ENCODE measurements at regions not wholly inside any gene's neighbourhood (a gene's known extent, or its start where the extent isn't known, plus 50 kb on each side); places are given as distances from the start of the nearest gene placed in this dataset.

DNA sequence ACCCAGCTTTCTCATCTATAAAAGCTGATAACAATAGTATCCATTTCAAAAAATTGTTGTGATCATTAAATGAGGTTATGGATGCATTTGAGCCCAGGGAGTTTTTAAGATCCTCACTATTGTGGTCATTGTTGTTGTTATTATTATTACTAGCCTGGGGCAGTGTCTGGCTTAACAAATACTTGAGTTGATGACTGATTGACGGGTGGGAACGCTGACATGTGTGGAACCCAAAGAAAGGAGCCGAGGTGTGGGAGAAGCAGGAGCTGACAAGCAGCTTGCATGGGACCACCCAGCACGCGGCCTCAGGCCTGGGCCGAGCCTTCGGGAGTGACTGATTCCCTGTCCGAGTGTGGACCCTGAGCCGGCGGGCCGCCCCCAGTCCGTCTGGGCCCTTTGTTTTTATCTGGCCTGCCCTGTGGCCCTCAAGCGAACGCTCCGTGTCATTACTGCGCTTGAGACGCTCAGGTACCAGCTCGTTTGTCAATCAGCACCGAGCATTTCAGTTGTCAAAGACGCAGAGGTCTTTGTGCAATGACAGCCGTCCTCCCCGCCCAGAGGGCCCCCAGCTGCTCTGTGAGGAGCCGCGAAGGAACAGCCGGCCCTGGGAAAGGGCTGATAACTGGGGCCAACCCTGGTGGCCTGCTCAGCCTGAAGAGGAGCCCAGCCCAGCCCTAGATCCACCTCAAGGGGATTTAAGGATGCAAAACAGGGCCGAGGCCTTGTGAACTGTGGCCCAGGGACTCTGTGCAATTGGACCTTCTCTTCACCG is 132.9 kb upstream of the FOXF1 start:
- DNase-seq, result no peak

- DNase-seq, result no peak
Measured at GRCh38 chr16:86378128-86378527, 132.2 kb upstream of the FOXF1 start.

DNA sequence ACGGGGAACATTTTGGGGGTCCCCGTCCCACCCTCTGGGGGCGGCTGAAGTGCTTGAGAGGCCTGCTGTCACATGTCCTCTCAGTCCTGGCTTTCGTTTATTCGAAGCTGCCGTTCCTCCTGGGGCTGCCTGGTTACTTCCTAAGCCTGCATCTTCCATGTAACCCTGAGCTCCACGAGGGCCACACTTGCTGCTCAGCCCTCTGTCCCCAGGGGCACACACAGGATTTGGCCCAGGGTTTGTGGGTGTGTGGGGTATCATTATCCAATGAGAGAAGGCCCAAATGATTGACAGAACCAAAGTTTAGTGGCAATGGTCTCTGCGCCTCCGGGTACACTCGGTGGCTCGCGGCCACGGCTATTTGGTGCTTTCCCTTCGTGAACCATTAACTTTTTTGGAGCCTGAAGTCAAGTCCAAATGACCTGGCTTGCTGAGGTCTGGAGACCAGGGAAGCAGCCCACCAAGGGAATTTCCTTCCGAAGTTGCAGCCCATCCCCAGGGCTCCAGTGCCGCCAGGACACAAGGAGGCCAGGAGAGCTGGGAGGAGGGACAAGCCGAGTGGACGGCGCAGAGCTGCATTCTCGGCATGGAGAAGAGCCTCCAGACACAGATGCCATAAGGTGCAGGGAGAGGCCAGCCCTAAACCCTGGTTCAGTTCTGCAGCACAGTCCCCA is 131.4 kb upstream of the FOXF1 start:
- DNase-seq, result no peak

DNA sequence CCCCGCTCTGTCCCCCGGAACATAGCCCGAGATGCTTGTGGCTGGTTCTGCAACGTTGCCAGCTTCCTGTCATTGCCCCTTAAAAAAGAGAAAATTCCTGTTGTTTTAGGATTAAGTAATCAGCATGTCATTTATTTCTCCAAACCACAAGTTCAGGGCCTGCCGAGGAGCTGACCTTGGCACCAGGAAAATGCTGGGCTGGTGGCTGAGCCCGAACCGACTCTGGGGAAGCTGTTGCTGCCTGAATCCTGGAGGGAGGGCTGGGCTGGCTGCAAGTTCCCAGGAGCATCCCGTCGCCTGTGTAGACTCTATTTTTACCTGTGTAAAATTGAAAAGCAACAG is 130.9 kb upstream of the FOXF1 start:
- DNase-seq, result no peak

DNA sequence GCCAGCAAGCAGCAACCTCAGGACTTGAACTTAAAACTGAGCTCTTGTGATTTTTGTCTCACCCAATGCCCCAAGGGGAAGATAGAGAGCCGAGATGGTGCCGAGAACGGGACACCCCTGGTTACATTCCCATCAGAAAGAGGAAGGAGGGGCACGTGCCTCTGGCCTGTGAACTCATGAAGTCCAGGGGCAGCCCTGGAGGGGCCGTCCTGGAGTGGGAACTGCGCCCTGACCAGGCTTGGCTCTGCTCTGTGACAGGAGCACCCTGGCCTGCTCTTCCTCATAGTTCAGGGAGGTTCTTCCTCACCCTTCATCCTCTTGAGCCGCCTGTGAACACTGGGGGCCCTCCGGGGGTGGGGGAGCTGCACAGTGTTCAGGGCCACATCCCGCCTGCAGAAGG is 130.3 kb upstream of the FOXF1 start:
- no peak for DNase-seq

DNA sequence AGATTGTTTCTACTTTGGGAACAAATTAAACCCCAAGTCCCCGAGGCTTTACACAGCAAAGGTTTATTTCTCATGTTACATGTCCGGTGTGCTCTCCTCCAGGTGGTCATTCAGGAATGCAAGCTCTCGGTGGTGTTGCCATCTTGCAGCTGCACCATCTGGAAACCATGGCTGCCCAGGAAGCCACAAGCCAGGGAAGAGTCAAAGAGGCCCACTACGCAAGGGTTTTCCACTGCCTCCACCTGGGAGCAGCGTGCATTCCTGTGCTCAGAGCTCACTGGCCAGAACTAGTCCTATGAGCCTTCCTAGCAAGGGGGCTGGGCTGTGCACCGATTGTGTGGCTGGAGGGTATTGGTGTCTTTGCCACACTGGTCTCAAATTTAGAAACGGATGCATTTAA is 128.8 kb upstream of the FOXF1 start:
- no peak for DNase-seq

DNA sequence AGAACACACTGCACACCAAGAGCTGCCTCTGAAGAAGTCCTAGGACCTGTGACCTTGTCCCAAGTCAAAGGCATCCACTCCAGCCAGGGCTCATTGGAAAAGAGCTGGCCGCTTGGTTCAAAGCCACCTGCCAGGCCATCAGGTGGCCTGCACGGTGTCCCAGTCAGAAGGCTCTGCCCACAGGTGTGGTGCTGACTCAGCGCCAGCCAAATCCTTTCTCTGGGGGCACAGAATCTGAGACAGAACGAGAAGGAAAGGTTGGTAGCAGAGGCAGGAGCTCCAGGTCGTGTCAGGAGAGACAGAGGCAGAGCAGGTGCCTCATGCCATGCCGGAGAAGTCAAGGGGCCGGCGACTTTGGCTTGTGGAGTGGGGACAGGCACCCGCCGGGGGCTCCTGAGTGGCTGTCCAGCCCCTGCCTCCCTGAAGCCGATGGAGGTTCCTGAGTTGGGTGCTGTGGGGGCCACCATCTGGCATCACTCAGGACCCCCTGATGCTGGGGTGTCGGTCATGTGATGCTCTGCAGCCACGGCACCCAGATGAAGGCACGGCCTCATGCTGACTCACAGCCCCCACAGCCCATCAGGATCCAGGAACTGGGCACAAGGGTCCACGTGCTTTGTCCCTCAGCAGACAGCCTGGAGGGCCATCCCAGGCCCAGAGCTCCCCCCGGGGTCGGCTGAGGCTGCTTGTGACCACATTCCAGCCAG is 128.1 kb upstream of the FOXF1 start:
- no peak for DNase-seq

DNA sequence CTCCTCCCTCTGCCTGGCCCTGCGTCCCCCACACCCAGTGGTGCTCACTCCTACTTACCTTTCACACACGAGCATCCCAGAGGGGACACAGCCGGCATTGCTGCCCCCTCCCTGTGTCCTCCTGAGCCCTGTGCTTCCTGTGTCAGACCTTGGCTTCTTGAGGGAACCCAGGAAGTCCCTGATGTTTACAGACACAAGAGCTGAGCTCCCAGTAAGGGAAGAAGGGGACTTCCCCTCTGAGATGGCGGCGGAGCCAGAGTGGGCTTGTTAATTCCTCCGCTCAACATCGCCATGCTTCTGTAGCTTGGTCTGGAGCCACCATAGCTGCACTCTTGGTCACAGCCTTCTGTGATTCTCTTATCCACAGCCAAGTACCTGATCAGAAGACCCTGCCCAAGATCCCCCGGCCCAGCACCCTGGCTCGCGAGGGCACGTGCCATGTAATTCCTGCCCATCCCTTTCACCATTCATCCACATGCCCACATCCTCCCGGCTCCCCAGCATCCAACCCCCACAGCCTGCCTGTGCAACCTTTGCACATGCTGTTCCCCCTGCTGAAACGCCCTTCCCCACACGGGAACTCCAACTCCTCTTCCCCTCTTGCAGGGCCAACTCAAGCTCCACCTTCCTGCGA is 127.4 kb upstream of the FOXF1 start:
- no peak for DNase-seq

- no peak for DNase-seq
Measured at GRCh38 chr16:86383488-86384262, 126.7 kb upstream of the FOXF1 start.

DNA sequence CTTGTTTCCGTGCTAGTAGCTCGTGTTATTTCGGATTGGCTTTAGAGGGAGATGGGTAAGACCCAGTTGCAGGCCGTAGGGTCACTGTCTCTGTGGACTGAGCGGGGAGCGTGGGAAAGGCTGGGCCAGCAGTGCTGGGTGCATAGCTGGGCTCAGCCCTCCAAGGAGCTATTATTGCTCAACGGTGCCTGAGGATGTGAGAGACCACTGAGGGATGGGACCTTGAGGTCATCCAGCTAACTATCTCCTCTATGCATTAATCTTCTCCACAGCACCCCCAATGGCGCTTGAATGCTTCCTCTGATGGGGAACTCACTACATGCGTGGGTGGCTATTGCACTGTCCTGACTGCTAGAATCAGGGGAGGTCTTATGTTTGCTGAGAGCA is 126.1 kb upstream of the FOXF1 start:
- DNase-seq, result no peak

DNA sequence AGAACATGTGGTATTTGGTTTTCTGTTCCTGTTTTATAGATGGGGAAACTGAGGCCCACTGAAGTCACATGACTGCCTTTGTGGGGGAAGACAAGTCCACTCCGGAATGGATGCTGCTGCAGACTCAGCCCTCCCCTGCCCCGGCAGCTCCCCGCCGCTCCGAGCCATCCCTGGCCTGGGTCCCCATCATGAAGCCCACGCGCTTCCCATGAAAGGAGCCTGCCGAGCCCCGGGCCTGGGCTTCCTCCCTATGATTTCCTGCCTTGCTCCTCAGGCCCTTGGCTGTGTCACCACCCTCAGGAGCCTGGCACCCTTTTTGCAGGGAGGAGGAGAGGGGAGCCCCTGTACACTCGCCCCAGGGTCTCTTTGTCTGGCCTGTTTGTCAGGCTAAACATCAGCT is 125.3 kb upstream of the FOXF1 start:
- DNase-seq, result no peak

DNA sequence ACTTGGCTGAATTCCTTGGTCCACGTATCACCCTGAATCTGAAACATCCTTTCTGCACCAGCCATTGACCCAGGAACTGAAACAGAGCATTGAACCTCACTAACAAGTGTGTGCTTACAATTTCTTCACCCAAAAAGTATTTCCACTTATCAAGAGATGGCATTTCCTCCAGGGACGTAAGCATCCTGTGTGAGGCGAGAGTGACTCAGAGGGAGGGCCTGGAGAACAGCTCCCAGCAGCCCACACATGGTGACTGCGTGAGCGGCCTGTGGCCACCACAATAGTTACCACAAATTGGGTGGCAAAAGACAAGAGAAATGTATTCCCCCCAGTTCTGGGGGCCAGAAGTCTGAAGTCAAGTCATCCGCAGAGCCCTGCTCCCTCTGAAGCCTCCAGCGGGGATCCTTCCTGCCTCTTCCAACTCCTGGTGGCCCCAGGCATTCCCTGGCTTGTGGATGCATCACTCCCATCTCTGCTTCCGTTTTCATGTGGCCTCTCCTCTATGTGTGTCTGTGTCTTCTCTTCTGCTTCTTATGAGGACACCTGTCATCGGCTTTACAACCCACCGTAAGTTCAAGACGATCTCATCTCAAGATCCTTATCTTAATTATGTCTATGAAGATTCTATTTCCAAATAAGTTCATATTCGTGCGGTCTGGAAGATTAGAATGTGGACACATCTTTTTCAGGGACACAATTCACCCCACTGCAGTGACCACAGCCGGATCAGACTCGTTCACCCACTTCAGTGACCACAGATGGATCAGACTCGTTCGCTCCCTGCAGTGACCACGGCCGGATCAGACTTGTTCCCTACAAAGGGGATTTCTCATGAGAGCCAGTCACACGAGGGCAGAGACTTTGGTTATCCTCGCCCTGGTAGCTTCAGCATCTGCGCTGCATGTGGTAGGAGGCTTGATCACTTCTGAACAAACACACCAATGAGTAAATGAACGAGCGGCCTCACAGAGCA is 122.6 kb upstream of the FOXF1 start:
- DNase-seq, result no peak

DNA sequence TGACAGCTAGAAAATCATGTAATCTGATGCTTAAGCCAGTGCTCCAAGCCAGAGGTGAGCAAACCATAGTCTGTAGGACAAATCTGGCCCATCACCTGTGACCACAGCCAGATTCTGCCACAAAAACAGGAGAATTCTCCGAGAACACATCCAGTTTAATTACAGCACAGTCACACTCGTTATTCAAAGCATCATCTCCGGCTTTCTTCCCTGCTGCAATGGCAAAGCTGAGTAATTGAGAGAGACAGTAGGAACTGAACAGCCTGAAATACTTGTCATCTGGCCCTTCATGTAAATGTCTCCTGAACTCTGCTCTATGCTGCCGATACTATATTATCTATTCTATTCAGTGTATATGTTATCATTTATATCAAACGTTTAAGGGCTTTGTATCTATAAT is 121.4 kb upstream of the FOXF1 start:
- DNase-seq, result no peak

DNA sequence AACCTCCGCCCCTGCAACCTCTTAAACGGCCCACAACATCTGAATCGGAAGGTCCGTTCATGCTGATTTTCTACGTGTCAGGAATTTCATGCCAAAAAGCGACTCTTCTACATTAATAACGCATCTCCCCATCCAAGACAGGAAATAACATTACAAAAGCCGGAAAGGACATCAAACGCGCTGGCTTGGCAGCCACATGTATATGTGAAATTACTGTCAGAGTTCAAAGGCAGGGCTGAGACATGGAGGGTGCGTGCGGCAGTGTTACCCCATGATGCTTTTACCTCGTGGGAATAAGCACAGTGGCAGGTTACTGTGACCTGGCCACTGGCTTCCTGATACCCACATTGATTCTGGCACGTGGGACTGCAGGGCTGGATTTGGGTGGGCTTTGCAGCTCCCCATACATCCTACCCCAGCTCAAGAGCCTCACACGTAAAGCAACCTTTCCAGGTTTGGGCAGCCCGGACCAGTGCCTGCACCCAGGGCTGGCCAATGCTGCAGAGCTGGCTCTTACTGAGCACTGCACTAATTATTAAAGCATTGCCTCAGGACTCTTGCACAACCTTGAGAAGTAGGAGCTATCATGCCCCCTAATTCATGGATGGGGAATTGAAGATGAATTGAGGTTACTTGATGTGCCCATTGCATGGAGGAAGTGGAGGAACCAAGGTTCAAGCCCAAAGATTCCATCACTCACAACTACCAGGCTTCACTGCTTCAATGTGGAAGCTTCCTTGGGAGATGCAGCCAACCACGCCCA is 120.6 kb upstream of the FOXF1 start:
- no peak for DNase-seq

- no peak for DNase-seq
Measured at GRCh38 chr16:86390335-86390734, 120.0 kb upstream of the FOXF1 start.

GRCh38 chr16:86391486-86391885 is 118.8 kb upstream of the FOXF1 start:
- DNase-seq, result no peak

DNA sequence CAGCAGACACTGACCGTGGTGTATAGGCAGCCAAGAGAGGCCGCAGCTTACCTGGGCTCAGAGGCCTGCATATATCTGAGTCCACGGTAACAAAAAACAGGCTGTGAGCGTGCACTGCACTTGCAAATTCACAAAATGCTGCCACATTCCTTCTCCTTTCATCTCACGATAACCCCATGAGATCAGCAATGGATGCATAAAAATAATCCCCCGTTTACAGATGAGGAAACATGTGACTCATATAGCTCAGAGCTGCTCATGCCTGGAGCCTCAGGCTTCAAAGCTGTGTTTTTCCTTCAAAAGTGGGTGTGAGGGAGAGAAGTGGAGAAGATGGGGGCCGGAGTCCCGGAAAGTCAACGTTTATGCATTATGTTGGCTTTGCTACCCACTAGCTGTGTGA is 118.3 kb upstream of the FOXF1 start:
- DNase-seq, result no peak

DNA sequence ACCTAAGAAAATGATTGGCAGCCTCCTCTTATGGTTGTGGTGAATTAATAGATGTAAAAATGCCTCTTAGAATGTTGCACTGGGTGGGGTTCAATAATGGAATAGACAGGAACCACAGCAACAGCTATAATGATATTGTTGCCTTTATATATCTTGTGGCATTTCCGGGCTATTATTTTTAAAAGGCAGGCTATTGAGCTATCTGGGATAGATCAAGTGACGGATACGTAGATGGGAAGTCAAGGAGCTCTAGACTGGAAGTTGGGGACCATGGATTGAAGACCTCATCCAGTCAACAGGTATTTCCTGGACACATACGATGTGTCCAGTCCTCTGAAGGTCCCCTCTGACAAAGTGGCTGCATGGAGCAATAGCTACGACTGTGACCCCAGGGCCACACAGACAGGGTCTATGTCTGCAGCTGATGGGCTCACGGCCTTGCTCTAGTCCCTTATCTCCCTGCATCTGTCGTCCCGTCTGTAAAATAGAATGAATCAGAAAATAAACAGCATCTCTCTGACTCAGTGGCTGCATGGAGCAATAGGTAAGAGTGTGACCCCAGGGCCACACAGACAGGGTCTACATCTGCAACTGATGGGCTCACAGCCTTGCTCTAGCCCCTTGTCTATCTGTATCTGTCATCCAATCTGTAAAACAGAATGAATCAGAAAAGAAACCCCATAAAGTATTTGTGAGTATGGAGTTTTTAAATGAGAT is 117.7 kb upstream of the FOXF1 start:
- no peak for DNase-seq

DNA sequence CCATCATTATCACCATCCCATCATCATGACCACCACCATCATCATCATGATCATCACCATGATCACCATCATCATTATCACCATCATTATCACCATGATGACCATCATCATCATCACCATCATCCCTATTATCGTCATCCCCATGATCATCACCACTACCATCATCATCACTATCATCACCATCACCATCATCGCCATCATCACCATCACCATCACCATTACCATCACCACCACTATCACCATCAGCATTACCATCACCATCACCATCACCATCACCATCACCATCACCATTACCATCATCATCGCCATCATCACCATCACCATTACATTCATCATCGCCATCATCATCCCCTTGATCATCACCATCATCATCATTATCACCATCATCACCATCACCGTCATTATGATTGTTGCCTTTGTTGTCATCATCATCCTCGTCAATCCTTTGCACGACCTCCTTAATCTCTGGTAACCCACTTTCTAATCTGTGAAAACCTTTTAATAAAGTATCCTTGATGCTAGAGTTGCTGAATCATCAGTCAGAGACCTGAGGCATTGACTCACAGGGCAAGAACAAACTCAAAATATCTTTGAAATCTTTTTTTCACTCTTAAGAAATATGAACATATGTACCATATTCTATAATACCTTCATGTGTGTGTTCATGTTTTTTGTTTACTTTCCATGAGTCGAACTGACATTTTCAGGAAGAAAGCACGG is 116.3 kb upstream of the FOXF1 start:
- no peak for DNase-seq

GRCh38 chr16:86395477-86395876 is 114.8 kb upstream of the FOXF1 start:
- DNase-seq, result no peak

Measured in DMS53 (cell line).